ENCODE measurements at regions not wholly inside any gene's neighbourhood (a gene's known extent, or its start where the extent isn't known, plus 50 kb on each side); places are given as distances from the start of the nearest gene placed in this dataset.

GRCh38 chr18:34626404-34627136 lies 83.5 kb upstream of the DTNA start:
- no peak for TF ChIP-seq POLR2A (IDR thresholded peaks at IDR 0.05; ENCODE audit: low read depth, low read length)
- FAIRE-seq: no peak

DNA sequence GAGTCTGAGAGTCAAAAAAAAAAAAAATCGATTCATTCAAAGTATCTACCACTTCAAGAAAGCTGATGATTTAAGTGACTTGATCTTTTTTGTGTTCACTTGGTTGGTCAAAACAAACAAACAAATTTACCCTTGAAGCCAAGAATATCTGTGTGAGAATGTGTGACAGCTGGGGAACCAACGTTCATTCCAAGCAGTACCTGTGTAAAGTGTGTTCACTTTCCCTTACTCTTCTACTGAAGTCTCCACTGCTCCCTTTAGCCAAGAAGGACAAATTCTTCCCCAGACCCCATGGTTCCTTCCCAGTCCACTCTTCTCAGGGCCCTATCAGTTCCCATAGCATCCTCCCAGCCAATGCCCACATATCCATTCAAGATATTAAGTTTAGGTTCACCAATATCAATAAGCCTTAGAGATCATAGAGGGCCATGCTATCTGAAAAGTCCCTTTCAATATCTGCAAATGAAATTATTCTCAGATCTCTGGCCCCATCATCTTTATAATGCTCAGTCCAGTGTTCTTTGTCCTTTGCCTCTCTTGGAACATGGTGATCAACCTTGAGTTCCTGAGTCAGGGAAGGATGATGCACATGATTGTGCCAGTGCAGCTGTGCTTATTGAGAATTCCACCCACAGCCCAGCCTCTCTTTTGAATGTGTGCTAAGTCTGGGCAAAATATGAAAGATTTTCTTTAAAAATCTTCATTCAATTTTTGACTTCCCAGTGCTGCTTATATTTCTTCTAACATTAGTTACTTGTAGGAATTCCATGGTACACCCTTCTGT lies 82.8 kb upstream of the DTNA start:
- TF ChIP-seq POLR2A (IDR thresholded peaks at IDR 0.05; ENCODE audit: low read depth, low read length): no peak
- no peak for DNase-seq (ENCODE audit: insufficient read length, low spot score)
- FAIRE-seq: no peak

More at GRCh38 chr18:34626404-34627136, 83.5 kb upstream of the DTNA start:
- DNase-seq (ENCODE audit: insufficient read length, low spot score): no peak

GRCh38 chr18:34631093-34631966 lies 78.8 kb upstream of the DTNA start:
- FAIRE-seq (no peak), DNase-seq (ENCODE audit: insufficient read length, low spot score) (no peak)
- TF ChIP-seq POLR2A (IDR thresholded peaks at IDR 0.05; ENCODE audit: low read depth, low read length): no peak

DNA sequence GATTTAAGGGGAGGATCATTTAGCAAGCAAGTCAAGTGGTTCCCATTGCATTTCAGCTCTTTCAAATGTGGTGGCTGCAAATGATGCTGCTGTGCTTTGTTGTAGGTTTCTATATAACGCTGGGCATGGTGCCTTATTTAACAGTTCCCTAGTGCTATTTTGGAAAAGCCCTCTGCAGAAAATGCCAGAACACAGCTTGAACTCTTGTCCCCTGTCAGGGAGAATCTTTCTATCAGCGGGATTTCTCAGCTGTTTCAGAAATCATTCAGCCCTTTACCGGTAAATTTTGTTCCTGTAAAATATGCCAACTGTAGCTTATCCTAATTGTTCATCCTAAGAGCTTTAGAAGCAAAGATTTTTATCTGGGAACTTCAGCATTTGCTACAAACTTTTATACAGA lies 77.8 kb upstream of the DTNA start:
- DNase-seq (ENCODE audit: insufficient read length, low spot score): no peak
- no peak for FAIRE-seq
- TF ChIP-seq POLR2A (IDR thresholded peaks at IDR 0.05; ENCODE audit: low read depth, low read length): no peak

GRCh38 chr18:34633368-34633767 lies 76.7 kb upstream of the DTNA start:
- no peak for TF ChIP-seq POLR2A (IDR thresholded peaks at IDR 0.05; ENCODE audit: low read depth, low read length)

DNA sequence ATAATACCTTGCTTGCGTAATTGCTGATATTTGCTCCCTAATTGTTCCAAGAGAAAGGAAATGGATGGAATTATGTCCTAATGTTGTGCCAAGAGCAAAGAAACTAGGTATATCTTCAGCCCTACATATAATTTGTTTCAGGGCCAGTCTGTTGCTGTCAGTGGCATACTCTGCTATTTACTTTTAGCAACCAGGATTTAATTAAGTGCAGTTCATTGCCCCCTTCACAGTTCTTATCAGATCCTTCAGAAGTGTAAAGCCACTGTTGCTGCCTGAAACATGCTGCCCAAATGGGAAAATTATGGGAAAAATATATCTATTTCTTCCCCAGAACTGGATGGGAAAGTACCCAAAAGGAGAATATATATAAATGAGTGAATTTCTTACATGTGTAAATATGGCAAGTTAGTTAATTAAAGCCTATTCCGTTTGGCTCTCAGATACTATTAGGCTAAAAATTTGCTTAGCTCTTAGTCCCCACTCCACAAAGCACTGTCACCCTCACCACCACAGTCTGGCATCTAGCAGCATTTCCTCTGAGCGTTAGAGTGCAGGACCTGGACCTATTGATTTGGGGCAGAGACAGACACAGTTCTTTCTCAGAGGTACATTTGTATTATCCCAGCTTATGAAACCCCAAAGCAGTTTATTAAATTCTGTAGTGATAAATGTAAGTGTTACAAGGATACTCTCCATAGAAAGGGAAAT lies 72.8 kb upstream of the DTNA start:
- DNase-seq (ENCODE audit: insufficient read length, low spot score) (no peak), FAIRE-seq (no peak)
- no peak for TF ChIP-seq POLR2A (IDR thresholded peaks at IDR 0.05; ENCODE audit: low read depth, low read length)

More at GRCh38 chr18:34633368-34633767, 76.7 kb upstream of the DTNA start:
- DNase-seq (ENCODE audit: insufficient read length, low spot score) (no peak), FAIRE-seq (no peak)

DNA sequence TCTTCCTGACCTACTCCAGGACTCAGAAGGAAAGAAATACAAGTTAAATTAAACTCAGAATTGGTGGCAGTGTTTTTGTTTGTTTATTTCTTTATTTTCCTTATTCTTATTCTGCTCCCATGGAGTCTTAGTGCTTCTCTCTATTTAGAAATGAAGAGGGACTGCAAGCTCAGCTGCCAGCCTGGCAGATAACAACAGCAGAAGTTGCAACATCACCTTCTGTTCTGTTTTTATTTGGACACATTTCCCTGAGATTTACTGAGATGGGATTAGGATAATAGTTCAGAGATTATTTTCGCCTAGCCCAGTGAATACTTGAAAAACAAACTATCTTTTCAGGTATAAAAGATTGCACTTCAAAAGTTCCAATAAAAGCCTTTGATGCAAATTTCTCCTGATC lies 70.4 kb upstream of the DTNA start:
- DNase-seq (ENCODE audit: insufficient read length, low spot score) (no peak), FAIRE-seq (no peak)
- no peak for TF ChIP-seq POLR2A (IDR thresholded peaks at IDR 0.05; ENCODE audit: low read depth, low read length)

- DNase-seq (ENCODE audit: insufficient read length, low spot score) (no peak), FAIRE-seq (no peak)
- no peak for TF ChIP-seq POLR2A (IDR thresholded peaks at IDR 0.05; ENCODE audit: low read depth, low read length)
These were observed 69.8 kb upstream of the DTNA start for GRCh38 chr18:34640276-34640675.

DNA sequence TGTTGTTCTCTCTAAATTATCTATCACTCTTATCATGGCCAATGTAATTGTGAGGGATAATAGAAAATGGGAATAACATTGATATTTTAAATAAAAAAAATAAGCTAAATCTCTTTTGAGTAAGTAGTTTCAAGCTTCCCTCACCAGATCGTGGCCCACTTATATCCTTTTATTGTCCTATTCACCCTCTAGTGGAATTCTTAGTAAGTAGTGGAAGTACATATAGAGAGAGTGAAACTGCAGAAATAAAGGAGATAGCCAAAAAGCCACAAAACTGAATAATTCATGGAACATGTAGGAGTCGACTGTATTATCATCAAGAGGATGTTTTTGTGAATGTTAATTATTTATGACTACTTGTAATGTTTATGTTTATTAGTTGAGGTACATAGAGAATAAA lies 66.1 kb upstream of the DTNA start:
- DNase-seq (ENCODE audit: insufficient read length, low spot score): no peak
- no peak for FAIRE-seq
- no peak for TF ChIP-seq POLR2A (IDR thresholded peaks at IDR 0.05; ENCODE audit: low read depth, low read length)

- no peak for TF ChIP-seq POLR2A (IDR thresholded peaks at IDR 0.05; ENCODE audit: low read depth, low read length)
- no peak for DNase-seq (ENCODE audit: insufficient read length, low spot score)
- peak; percentile 43 for FAIRE-seq
These were observed 62.8 kb upstream of the DTNA start for GRCh38 chr18:34647251-34647650.

DNA sequence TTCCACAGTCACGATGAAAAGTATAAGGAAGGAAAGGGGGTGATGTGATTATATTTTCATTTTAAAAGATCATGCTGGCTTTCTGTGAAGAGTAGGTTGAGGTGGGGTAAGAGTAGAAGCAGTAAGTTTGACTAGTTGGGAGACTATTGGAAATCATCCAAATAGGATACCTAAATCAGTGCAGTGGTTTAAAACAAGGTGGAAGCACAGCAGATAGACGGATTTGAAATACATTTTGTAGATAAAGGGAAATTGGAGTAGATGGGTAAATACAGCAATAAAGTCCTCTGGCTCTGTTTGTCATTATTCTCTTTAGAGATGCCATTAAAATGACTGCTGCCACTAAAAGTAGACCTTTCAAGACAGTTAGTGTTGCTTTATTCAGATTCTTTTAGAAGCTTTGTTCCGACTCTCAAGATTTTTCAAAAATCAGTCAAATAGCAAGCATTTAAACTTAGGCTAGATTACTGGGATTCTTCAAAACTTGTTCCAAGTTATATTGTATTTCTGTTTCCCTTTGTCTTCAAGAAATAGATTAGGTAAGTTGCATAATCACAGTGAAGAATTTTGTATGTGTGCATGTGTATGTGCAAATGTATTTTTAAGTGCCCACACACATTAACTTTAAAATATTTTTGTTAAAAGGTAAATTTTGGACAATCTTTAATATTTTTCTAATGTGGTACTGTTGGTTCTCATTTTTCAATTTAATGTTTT lies 61.7 kb upstream of the DTNA start:
- FAIRE-seq (no peak), DNase-seq (ENCODE audit: insufficient read length, low spot score) (no peak)
- no peak for TF ChIP-seq POLR2A (IDR thresholded peaks at IDR 0.05; ENCODE audit: low read depth, low read length)

DNA sequence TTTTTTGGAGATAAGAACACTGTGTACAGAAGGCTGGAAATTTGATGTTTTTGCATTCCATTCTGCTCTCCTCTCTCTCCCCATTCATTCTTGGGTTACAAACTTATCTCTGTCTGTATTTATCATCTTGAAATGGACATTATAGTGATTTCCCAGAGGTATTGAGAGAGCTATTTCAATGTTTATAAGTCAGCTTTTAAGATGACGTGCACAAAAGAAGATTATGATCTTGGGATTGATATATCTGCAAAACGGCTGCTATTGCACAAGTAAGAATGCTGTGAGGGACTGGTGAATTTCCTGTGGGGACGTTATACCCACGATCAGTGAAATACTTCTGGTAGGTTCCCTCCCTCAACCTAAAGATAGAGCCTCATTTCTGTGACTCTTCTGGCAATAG lies 61.0 kb upstream of the DTNA start:
- DNase-seq (ENCODE audit: insufficient read length, low spot score): no peak
- FAIRE-seq: no peak
- no peak for TF ChIP-seq POLR2A (IDR thresholded peaks at IDR 0.05; ENCODE audit: low read depth, low read length)

DNA sequence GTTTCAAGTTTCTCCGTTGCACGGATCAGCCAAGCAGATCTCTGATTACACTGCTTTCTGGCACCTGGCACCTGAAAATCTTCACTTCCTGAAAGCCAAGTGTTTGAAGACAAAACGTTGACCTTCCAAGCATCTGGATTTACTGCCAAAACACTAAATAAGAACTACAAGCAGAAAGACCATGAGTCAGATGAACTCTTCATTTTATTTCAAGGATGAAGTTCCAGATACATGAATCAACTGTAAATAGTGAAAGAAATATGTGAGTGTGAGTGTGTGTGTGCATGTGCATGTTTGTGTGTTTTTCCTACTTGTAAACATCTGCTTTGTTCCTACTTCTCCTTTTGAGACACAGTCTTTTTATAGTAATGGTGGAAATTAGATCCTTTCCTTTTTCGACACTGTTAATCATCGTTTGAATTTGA lies 60.0 kb upstream of the DTNA start:
- DNase-seq (ENCODE audit: insufficient read length, low spot score) (no peak), FAIRE-seq (no peak)
- TF ChIP-seq POLR2A (IDR thresholded peaks at IDR 0.05; ENCODE audit: low read depth, low read length): no peak
